Skin of body (tissue), 1 donor: ENCODE measurements at regions not wholly inside any gene's neighbourhood (a gene's known extent, or its start where the extent isn't known, plus 50 kb on each side); places are given as distances from the start of the nearest gene placed in this dataset.

ENCODE experiments used
- DNase-seq: peaks from one replicate; lab custom pipeline; 2025; lab: John Stamatoyannopoulos, UW

DNA sequence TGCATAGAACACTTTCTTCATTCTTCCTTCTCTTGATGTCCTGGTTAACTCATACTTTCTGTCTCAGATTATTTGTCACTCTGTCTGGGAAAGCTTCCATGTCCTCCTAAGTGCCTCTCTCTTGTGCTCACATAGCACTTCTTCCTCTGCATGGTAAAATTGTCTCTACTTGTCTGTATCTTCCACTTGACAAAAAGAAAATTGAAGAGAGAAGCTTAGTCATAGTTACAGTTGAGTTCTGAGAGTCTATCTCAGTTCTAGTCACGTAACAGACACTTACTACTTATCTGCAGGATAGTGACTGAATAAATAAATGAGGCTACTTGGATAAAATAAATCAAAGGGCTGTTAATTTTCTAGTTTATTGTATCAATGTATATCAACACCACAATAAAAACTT lies 458.1 kb downstream of the HTR7 start:
- DNase-seq, result no peak

GRCh38 chr10:90403211-90404000 lies 454.4 kb downstream of the HTR7 start:
- DNase-seq, result peak; percentile 28

- no peak for DNase-seq
Measured at GRCh38 chr10:90407131-90407530, 450.7 kb downstream of the HTR7 start.

GRCh38 chr10:90407851-90408250 lies 450.0 kb downstream of the HTR7 start:
- DNase-seq, result no peak

DNA sequence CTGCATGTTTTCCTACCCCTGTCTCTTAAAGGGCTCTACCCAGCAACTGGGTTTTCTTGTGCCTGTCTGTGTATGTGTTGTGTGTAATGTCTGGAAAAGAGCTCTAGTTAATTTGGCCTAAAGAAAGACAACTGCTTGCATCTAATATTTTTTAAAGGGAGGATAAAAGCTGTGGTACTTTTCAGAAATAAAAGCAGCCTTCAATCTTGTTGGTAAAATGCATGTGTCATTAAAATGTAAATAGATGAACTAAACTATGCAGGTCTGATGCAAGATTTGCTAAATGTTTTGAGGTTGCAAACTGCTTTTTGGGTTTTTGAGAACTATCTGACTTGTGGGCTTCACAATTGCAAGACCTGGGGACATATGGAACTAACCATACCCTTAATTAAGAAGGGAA lies 445.3 kb downstream of the HTR7 start:
- DNase-seq, result no peak

- no peak for DNase-seq
Measured at GRCh38 chr10:90413196-90413595, 444.6 kb downstream of the HTR7 start.

DNA sequence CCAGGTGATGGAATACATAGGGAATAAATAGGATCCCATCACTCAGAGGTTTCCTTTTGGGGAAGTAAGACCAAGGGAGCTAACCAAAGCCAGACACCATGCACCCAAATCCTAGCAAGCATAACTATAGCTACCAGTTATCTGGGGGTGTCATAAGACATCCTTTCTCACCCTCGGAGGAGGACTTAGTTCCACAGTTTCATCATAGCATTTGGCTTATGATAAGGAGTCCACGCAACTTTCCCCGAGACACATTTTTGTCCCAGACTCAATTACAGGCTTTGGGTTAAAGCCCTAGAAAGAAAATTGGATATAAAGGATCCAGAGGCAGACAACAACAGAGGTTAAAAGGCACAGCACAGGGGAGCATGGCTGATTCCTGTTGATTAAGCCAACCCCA lies 442.9 kb downstream of the HTR7 start:
- DNase-seq, result no peak

DNA sequence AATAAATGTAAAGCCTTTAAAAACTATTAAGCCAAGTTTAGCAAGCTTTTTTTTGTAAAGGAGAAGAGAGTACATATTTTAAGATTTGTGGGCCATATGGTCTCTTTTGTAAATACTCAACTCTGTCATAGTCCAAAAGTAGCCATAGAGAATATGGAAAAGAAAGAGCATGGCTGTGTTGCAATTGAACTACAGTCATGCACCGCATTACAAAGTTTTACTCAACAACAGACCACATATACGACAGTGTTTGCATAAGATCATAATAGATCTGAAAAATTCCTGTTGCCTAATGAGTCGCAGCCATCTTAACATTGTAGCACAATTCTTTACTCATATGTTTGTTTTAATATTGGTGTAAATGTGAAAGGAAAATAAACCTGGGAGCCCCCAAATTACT lies 440.8 kb downstream of the HTR7 start:
- DNase-seq, result no peak

GRCh38 chr10:90417476-90418210 lies 440.2 kb downstream of the HTR7 start:
- no peak for DNase-seq

DNA sequence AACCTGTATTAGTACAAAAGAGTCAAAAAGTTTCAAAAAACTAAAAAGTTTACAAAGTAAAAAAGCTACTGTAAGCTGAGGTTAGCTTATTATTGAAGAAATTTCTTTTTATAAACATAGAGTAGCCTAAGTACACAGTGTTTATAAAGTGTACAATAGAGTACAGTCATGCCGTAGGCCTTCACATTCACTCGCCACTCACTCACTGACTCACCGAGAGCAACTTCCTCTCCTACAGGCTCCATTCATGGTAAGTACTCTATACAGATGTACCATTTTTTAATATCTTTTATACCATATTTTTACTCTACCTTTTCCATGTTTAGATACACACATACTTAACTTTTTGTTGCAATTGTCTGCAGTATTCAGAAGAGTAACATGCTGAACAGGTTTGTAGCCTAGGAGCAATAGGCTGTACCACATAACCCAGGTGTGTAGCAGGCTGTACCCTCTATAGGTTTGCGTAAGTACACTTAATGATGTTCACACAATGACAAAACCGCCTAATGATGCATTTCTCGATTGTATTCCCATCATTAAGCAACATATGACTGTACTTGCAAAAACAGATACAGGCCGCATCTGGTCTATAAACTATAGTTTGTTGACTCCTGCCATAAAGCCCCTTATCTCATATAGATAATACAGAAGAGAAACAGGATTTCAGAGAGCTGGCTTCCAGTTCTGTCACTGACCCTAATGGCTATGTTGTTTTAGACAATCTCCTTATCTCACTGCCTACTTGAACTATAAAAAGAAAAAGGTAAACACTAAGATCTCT lies 438.8 kb downstream of the HTR7 start:
- no peak for DNase-seq

DNA sequence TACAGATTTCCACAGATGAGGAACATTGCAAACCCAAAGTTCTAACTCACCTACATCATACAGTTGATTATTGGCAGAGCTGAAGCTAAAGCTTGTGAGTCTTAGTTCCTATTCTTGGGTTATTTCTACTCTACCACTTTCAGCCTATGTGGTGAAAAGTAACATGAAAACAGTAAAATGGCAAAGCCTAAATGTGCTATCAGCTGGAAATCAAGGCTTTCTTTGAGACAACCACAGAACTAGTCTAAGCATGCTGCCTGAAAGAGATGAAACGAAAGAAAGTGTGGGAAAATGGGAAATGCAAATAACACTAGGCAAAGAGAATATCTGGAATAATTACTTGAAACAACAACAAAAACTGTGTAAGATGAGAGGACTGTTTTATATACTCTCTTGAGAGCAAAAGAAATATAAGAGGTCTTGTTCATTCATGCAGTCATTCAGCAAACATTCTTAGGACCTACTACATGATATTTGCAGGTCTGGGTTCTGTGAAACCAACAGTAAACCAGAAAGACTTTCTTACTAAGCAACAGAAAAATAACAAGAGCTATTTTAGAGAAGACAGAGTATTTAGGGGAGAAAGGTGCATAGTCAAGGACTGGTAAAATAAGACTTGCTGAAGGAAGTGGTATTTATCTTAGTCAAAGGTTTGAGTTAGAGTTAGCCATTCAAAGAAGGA lies 437.1 kb downstream of the HTR7 start:
- no peak for DNase-seq

DNA sequence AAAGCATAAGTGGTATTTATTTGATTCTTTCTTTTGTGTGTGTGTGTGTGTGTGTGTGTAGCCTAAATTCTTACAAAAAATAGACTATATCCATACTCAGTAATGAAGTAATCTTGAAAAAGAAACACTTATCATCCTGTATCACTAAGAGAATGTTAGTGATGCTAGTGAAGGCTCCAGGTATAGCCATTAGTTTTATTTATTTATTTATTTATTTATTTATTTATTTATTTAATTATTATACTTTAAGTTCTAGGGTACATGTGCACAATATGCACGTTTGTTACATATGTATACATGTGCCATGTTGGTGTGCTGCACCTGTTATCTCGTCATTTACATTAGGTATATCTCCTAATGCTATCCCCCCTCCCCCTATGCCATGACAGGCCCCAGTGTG lies 436.0 kb downstream of the HTR7 start:
- no peak for DNase-seq

DNA sequence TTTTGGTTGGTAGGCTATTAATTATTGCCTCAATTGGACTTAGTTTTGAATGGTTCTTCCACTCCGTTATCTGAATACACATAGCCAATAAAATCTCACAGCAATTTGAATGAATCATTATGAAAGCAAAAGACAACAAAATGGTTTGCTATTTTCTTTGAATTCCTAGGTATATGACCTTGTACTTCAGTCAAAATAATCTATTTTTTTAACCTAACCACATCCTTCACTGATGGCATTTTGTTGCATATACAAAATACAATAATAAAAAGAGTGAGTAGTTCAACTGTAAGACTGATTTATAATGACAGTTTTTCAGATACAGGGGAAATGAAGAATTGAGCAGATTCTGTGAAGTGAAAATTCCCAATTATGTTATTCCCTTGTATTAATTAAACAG lies 433.1 kb downstream of the HTR7 start:
- no peak for DNase-seq

GRCh38 chr10:90430186-90430585 lies 427.7 kb downstream of the HTR7 start:
- DNase-seq, result no peak

DNA sequence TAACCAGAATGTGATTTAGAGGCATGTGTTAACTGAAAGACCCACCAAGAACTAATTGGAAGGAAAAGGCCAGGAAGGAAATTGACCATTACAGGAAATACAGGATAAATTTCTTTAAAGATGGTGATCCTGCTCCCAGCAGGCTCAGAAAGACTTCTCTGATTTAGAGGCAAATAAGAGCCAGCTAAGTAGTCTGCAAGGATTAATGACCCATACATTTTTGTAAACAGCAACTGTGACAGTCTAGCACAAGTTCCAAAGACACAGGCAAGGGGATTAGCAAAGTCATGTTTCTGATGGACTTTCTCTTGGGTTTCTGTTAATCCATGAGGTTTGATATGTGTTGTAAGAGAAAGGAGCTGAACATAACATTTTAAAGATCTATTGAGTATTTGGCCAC lies 425.0 kb downstream of the HTR7 start:
- DNase-seq, result no peak

DNA sequence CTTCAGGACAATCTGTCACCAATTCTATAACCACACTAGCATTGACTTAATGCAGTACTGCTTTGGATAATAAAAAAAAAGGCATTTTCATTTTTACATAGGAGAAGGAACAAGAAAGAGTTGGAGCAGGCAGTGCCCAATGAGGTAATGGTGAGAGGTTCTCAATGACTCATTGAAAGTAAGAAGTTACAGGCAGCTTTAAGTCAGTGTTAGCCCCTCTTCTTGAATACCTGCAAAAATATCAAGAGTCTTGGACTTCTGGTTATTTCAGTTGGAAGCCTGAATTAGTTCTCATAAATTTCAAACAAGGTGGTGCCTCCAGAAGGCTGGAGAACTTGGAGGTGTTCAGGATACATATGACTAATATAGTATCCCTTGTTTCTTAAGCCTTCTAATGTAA lies 422.5 kb downstream of the HTR7 start:
- no peak for DNase-seq

DNA sequence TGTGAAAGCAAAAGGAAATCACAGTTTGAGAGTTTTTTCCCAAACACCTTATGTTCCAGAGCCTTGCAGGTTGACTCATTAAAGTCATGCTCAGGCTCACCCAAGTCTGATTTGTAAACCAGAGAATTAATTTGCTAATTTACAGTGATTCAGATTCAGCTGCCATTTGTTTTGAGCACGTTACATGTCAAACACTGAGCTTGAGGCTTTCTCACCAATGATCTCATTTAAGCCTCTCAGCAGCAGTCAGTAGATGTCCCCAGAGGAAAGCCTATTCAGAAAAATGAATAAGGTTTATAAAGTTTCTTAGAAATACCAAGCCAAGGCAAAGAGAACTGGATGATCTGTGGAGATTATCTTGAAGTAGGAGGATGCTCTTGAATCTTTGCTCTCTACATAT lies 420.4 kb downstream of the HTR7 start:
- no peak for DNase-seq

- no peak for DNase-seq
Measured at GRCh38 chr10:90440870-90441269, 417.0 kb downstream of the HTR7 start.

DNA sequence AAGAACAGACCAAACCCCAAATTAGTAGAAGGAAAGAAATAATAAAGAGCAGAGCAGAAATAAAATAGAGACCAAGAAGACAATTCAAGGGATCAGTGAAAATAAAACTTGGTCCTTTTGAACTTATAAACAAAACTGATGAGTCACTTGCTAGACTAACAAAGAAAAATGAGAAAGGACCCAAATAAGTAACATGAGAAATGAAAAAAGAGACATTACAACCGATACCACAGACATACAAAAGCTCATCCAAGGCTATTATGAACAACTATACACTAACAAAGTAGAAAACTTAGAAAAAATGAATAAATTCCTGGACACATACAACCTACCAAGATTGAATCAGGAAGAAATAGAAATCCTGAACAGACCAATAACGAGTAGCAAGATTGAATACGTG lies 414.5 kb downstream of the HTR7 start:
- DNase-seq, result no peak

- DNase-seq, result peak; percentile 50
Measured at GRCh38 chr10:90447831-90448230, 410.0 kb downstream of the HTR7 start.

DNA sequence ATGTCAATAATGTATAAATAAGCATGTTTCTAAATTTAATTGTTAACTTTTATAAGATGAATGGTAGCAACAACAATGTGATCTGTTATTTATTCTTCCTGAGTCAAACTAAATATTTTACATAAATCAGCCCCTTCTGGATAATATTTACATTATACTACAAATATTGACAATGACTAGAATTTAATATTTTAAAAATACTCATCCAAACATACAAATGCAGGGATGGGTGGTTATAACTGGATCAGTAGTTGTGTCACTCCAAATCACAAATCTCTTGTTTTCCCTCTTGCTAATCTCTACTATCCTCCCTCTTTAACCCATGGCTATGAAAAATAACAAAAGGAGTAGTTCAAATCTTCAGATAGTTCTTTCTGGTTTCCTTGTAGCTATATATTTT lies 407.0 kb downstream of the HTR7 start:
- DNase-seq, result no peak

GRCh38 chr10:90451283-90451682 lies 406.6 kb downstream of the HTR7 start:
- no peak for DNase-seq
